Osteocyte (in vitro differentiated cells): ENCODE measurements at regions not wholly inside any gene's neighbourhood (a gene's known extent, or its start where the extent isn't known, plus 50 kb on each side); places are given as distances from the start of the nearest gene placed in this dataset.

Source experiments
- DNase-seq: peaks from one replicate; pipeline ENCODE4 v3.0.0; 2021; ENCODE audit warnings: mixed read lengths; ENCODE audit not compliant: unreplicated experiment; ENCODE audit errors: extremely low spot score
- H3K27ac Mint-ChIP-seq: one replicate; pipeline ENCODE4 v1.8.0; 2021; ENCODE audit warnings: mild to moderate bottlenecking, mixed read lengths; ENCODE audit not compliant: unreplicated experiment
- H3K27me3 Mint-ChIP-seq: one replicate; pipeline ENCODE4 v1.8.0; 2021; ENCODE audit warnings: mixed read lengths; ENCODE audit not compliant: unreplicated experiment
- H3K36me3 Mint-ChIP-seq: one replicate; pipeline ENCODE4 v1.8.0; 2021; ENCODE audit warnings: mixed read lengths; ENCODE audit not compliant: unreplicated experiment
- H3K4me1 Mint-ChIP-seq: one replicate; pipeline ENCODE4 v1.8.0; 2021; ENCODE audit warnings: mixed read lengths; ENCODE audit not compliant: unreplicated experiment
- H3K4me3 Mint-ChIP-seq: one replicate; pipeline ENCODE4 v1.8.0; 2021; ENCODE audit warnings: mild to moderate bottlenecking, moderate library complexity, mixed read lengths; ENCODE audit not compliant: unreplicated experiment
- H3K9me3 Mint-ChIP-seq: one replicate; pipeline ENCODE4 v1.8.0; 2021; ENCODE audit warnings: mixed read lengths; ENCODE audit not compliant: unreplicated experiment
- CTCF ChIP-seq: fragments of 200-600 bp; sonication (generic); IDR thresholded peaks from 2 replicates; pipeline ENCODE4 v1.5.0; 2021; ENCODE audit warnings: antibody characterized with exemption, mild to moderate bottlenecking, moderate library complexity

GRCh38 chr1:95321531-95321930 lies 87.5 kb downstream of the RWDD3 start:
- Mint-ChIP-seq H3K4me1 (no peaks in the 10 kb centered on the region), H3K9me3 (no peaks in the 10 kb centered on the region), H3K27ac (no peak overlapping the region), H3K4me3 (no peak overlapping the region), H3K27me3 (peaks cover 45% of the 10 kb centered on the region), H3K36me3 (no peaks in the 10 kb centered on the region)
- DNase-seq, result no peak
- TF ChIP-seq CTCF, result no peak

- Mint-ChIP-seq H3K4me1 (no peaks in the 10 kb centered on the region), H3K27ac (no peak overlapping the region), H3K36me3 (no peaks in the 10 kb centered on the region), H3K27me3 (peaks cover 50% of the 10 kb centered on the region), H3K4me3 (no peak overlapping the region), H3K9me3 (no peaks in the 10 kb centered on the region)
- DNase-seq, result no peak
- no peak for TF ChIP-seq CTCF
Observed at GRCh38 chr1:95323123-95323522, 89.1 kb downstream of the RWDD3 start.

GRCh38 chr1:95325349-95325748 lies 91.3 kb downstream of the RWDD3 start:
- H3K27ac Mint-ChIP-seq, result no peak overlapping the region
- no peaks in the 10 kb centered on the region for H3K36me3 Mint-ChIP-seq
- H3K27me3 Mint-ChIP-seq, result peaks cover 40% of the 10 kb centered on the region
- no peaks in the 10 kb centered on the region for H3K9me3 Mint-ChIP-seq
- no peak overlapping the region for H3K4me3 Mint-ChIP-seq
- no peak for DNase-seq
- TF ChIP-seq CTCF, result no peak
- H3K4me1 Mint-ChIP-seq, result no peaks in the 10 kb centered on the region

GRCh38 chr1:95326023-95326422 lies 92.0 kb downstream of the RWDD3 start:
- Mint-ChIP-seq H3K4me1 (no peaks in the 10 kb centered on the region), H3K27me3 (peaks cover 39% of the 10 kb centered on the region), H3K4me3 (no peak overlapping the region), H3K36me3 (no peaks in the 10 kb centered on the region), H3K27ac (no peak overlapping the region), H3K9me3 (no peaks in the 10 kb centered on the region)
- TF ChIP-seq CTCF, result no peak
- no peak for DNase-seq

GRCh38 chr1:95332754-95333153 lies 98.7 kb downstream of the RWDD3 start:
- no peaks in the 10 kb centered on the region for H3K9me3 Mint-ChIP-seq

More at GRCh38 chr1:95332754-95333153, 98.7 kb downstream of the RWDD3 start:
- Mint-ChIP-seq H3K27me3 (peaks cover 3% of the 10 kb centered on the region), H3K4me1 (no peaks in the 10 kb centered on the region), H3K4me3 (no peak overlapping the region), H3K36me3 (no peaks in the 10 kb centered on the region), H3K27ac (no peak overlapping the region)
- DNase-seq, result no peak
- no peak for TF ChIP-seq CTCF
